Spleen (tissue), 11 donors: ENCODE measurements at regions not wholly inside any gene's neighbourhood (a gene's known extent, or its start where the extent isn't known, plus 50 kb on each side); places are given as distances from the start of the nearest gene placed in this dataset.
A peak's percentile ranks its signal among the peaks of the same experiment; 100 is the strongest.
"Not testable (repeated sequence)": the region's sequence is repeated elsewhere in the genome, so short reads cannot be mapped to it uniquely, and the experiment has no call there.

ENCODE experiments used
- DNase-seq: peaks from one replicate; pipeline ENCODE4 v3.0.0-alpha.2; 2020
- H3K27ac ChIP-seq, 8 donors: fragments of 200-600 bp; sonication (generic) in 7 of 8; 1 replicate in 4 of 8; 2 replicates in 4 of 8; pipeline versions ENCODE4 v1.5.0 to v1.8.0; 2016 to 2021; ENCODE audit warnings: inconsistent platforms in 4 of 8, mild to moderate bottlenecking in 4 of 8, moderate library complexity in 1 of 8
- H3K27me3 ChIP-seq, 7 donors: fragments of 200-600 bp; sonication (generic) in 6 of 7; replicated peaks in 1 of 7; 1 replicate in 4 of 7; 2 replicates in 3 of 7; pipeline versions ENCODE4 v1.5.0 to v1.8.0; 2016 to 2021; ENCODE audit warnings: inconsistent platforms in 3 of 7, mild to moderate bottlenecking in 1 of 7
- H3K36me3 ChIP-seq, 6 donors: fragments of 200-600 bp; sonication (generic) in 5 of 6; 1 replicate in 4 of 6; 2 replicates in 2 of 6; pipeline versions ENCODE4 v1.5.0 to v1.8.0; 2016 to 2021; ENCODE audit warnings: inconsistent platforms in 2 of 6
- H3K4me1 ChIP-seq, 6 donors: fragments of 200-600 bp; sonication (generic) in 5 of 6; 1 replicate in 3 of 6; 2 replicates in 3 of 6; pipeline versions ENCODE4 v1.5.0 to v1.8.0; 2016 to 2021; ENCODE audit warnings: inconsistent platforms in 3 of 6
- H3K4me3 ChIP-seq, 8 donors: fragments of 200-600 bp; sonication (generic) in 7 of 8; 1 replicate in 4 of 8; 2 replicates in 4 of 8; pipeline versions ENCODE4 v1.5.0 to v1.8.0; 2016 to 2021; ENCODE audit warnings: inconsistent platforms in 4 of 8, mild to moderate bottlenecking in 4 of 8, moderate library complexity in 2 of 8
- H3K9me3 ChIP-seq, 8 donors: fragments of 200-600 bp; sonication (generic) in 7 of 8; 1 replicate in 4 of 8; 2 replicates in 4 of 8; pipeline versions ENCODE4 v1.5.0 to v1.8.0; 2016 to 2021; ENCODE audit warnings: inconsistent platforms in 4 of 8
- CTCF ChIP-seq, 11 experiments: fragments of 200-600 bp in 7 of 11; fragments of 450-650 bp in 4 of 11; sonication (generic) in 4 of 11; IDR thresholded peaks in 8 of 11; conservative IDR thresholded peaks in 3 of 11; 1 replicate in 7 of 11; 2 replicates in 4 of 11; pipeline versions ENCODE4 v1.4.0 to v1.8.0; 2016 to 2021; ENCODE audit warnings: antibody characterized with exemption in 11 of 11, inconsistent platforms in 4 of 11, mild to moderate bottlenecking in 1 of 11
- POLR2A ChIP-seq, 3 donors: fragments of 450-650 bp; IDR thresholded peaks; one replicate each; pipeline ENCODE4 v1.5.1; 2017; ENCODE audit warnings: antibody characterized with exemption in 3 of 3, mild to moderate bottlenecking in 1 of 3
- POLR2AphosphoS5 ChIP-seq, 3 donors: sonication (generic); formaldehyde crosslinking; IDR thresholded peaks; one replicate each; pipeline ENCODE4 v1.5.1; 2017; ENCODE audit warnings: antibody characterized with exemption in 3 of 3
- WGBS, 5 donors: extraction: QIAGEN DNeasy Blood & Tissue Kit in 3 of 5; methylation state at CpG; one replicate each; pipeline versions ENCODE4 v1.1.5 to v1.1.7; 2013 to 2018; 5-methylcytosine and 5-hydroxymethylcytosine counted together
- intact Hi-C: fragments of 100-400 bp; cut with DNase I; formaldehyde crosslinking; loops from one replicate; pipeline ENCODE4 v1.15.0; 2023; ENCODE audit warnings: low total_unique reads
- donor health status: healthy with polysubstance abuse.
- donor health status: DM: no; HTN: no; CAD: no; lungs with moderate emphysema.
- donor health status: DM: no; HTN: no; CAD: no.
- donor health status: Bipolar disorder and iron deficiency.
- donor health status: healthy.
- donor health status: DM: no; HTN: no; CAD: no.
- donor health status: DM: yes; HTN: yes; CAD: no.

DNA sequence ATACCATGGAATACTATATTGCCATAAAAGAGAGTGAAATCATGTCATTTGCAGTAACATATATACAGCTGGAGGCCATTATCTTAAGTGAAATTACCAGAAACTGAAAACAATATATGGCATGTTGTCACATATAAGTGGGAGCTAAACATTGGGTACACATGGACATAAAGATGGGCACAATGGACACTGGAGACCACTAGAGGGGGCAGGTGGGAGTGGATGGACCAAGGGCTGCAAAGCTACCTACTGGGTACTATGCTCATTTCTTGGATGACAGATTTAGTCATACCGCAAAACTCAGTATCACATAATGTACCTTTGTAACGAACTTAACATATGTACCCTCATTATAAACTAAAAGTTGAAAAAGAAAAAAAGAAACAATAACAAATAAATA is 1167.6 kb downstream of the NXPH1 start:
- intact Hi-C loops: no loop called here
- DNase-seq: no peak
- H3K36me3 ChIP-seq: no peaks in the 10 kb centered on the region
- H3K4me1 ChIP-seq: no peaks in the 10 kb centered on the region
- 85 to 94% (median 88%) methylated on average over 2 of the region's 2 CpGs for WGBS, 5 donors
- no peak overlapping the region for H3K27ac ChIP-seq
- H3K27me3 ChIP-seq: no peaks in the 10 kb centered on the region
- peaks cover 0 to 6% (median 0%) of the 10 kb centered on the region in 8 donors for H3K9me3 ChIP-seq
- no peak overlapping the region for H3K4me3 ChIP-seq
- TF ChIP-seq POLR2A (IDR thresholded peaks at IDR 0.05): no peak
- no peak for TF ChIP-seq POLR2AphosphoS5 (IDR thresholded peaks at IDR 0.05)
- no peak for TF ChIP-seq CTCF (IDR thresholded peaks at IDR 0.05 in 8 of 11, conservative IDR thresholded peaks at IDR 0.05 in 3 of 11)

GRCh38 chr7:9603291-9603690 is 1169.9 kb downstream of the NXPH1 start:
- H3K4me3 ChIP-seq: no peak overlapping the region
- H3K4me1 ChIP-seq: no peaks in the 10 kb centered on the region
- no peak overlapping the region for H3K27ac ChIP-seq
- DNase-seq: no peak
- H3K9me3 ChIP-seq: peaks cover 0 to 3% (median 0%) of the 10 kb centered on the region in 8 donors
- no peak for TF ChIP-seq CTCF (IDR thresholded peaks at IDR 0.05 in 8 of 11, conservative IDR thresholded peaks at IDR 0.05 in 3 of 11)
- TF ChIP-seq POLR2A (IDR thresholded peaks at IDR 0.05): no peak
- no peak for TF ChIP-seq POLR2AphosphoS5 (IDR thresholded peaks at IDR 0.05)
- no peaks in the 10 kb centered on the region for H3K27me3 ChIP-seq
- no peaks in the 10 kb centered on the region for H3K36me3 ChIP-seq
- intact Hi-C loops: no loop called here

GRCh38 chr7:9608560-9608959 is 1175.2 kb downstream of the NXPH1 start:
- Histone ChIP-seq H3K36me3 (no peaks in the 10 kb centered on the region), H3K9me3 (peaks cover 0 to 5% (median 0%) of the 10 kb centered on the region in 8 donors), H3K27me3 (no peaks in the 10 kb centered on the region), H3K27ac (no peak overlapping the region), H3K4me3 (no peak overlapping the region), H3K4me1 (no peaks in the 10 kb centered on the region)
- TF ChIP-seq CTCF (IDR thresholded peaks at IDR 0.05 in 8 of 11, conservative IDR thresholded peaks at IDR 0.05 in 3 of 11) (no peak), POLR2A (IDR thresholded peaks at IDR 0.05) (no peak), POLR2AphosphoS5 (IDR thresholded peaks at IDR 0.05) (no peak)
- whole genome bisulfite sequencing, 5 donors: 49 to 76% (median 58%) methylated on average over 1 of the region's 1 CpG
- intact Hi-C loops: no loop called here
- no peak for DNase-seq

DNA sequence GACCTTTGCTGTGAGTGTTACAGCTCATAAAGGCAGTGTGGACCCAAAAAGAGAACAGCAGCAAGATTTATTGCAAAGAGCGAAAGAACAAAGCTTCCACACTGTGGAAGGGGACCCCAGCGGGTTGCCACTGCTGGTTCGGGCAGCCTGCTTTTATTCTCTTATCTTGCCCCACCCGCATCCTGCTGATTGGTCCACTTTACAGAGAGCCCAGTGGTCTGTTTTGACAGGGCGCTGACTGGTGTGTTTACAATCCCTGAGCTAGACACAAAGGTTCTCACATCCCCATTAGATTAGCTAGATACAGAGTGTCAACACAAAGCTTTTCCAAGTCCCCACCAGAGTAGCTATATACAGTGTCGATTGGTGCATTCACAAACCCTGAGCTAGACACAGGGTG is 1187.5 kb downstream of the NXPH1 start:
- H3K27ac ChIP-seq, intact Hi-C loops, H3K4me3 ChIP-seq, DNase-seq, H3K27me3 ChIP-seq, H3K4me1 ChIP-seq, H3K36me3 ChIP-seq: not testable (repeated sequence)
- H3K9me3 ChIP-seq: peaks cover 0 to 34% (median 18%) of the 10 kb centered on the region in 8 donors
- 89 to 94% (median 91%) methylated on average over 6 of the region's 6 CpGs for WGBS, 5 donors

DNA sequence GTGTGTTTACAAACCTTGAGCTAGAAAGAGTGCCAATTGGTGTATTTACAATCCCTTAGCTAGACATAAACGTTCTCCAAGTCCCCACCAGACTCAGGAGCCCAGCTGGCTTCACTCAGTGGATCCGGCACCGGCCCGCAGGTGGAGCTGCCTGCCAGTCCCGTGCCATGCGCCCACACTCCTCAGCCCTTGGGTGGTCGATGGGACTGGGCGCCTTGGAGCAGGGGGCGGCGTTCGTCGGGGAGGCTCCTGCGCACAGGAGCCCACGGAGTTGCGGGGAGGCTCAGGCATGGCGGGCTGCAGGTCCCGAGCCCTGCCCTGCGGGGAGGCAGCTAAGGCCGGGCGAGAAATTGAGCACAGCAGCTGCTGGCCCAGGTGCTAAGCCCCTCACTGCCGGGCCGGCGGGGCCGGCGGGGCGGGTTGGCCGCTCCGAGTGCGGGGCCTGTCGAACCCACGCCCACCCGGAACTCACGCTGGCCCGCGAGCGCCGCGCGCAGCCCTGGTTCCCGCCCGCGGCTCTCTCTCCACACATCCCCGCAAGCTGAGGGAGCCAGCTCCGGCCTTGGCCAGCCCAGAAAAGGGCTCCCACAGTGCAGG is 1188.0 kb downstream of the NXPH1 start:
- H3K4me1 ChIP-seq, intact Hi-C loops, H3K27me3 ChIP-seq, H3K36me3 ChIP-seq, H3K27ac ChIP-seq, H3K4me3 ChIP-seq: not testable (repeated sequence)
- peaks cover 0 to 33% (median 16%) of the 10 kb centered on the region in 8 donors for H3K9me3 ChIP-seq
- 86 to 97% (median 94%) methylated on average over 10 to 44 of the region's 44 CpGs for WGBS, 5 donors
- peak; percentile 47 for DNase-seq
